ENCODE measurements at regions not wholly inside any gene's neighbourhood (a gene's known extent, or its start where the extent isn't known, plus 50 kb on each side); places are given as distances from the start of the nearest gene placed in this dataset.

GRCh38 chr2:78561876-78562275 lies 463.6 kb upstream of the REG3G start:
- TF ChIP-seq, protein P1, sequence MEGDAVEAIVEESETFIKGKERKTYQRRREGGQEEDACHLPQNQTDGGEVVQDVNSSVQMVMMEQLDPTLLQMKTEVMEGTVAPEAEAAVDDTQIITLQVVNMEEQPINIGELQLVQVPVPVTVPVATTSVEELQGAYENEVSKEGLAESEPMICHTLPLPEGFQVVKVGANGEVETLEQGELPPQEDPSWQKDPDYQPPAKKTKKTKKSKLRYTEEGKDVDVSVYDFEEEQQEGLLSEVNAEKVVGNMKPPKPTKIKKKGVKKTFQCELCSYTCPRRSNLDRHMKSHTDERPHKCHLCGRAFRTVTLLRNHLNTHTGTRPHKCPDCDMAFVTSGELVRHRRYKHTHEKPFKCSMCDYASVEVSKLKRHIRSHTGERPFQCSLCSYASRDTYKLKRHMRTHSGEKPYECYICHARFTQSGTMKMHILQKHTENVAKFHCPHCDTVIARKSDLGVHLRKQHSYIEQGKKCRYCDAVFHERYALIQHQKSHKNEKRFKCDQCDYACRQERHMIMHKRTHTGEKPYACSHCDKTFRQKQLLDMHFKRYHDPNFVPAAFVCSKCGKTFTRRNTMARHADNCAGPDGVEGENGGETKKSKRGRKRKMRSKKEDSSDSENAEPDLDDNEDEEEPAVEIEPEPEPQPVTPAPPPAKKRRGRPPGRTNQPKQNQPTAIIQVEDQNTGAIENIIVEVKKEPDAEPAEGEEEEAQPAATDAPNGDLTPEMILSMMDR (IDR thresholded peaks at IDR 0.05), result no peak
- no peak for TF ChIP-seq ZFX (IDR thresholded peaks at IDR 0.05; ENCODE audit: borderline replicate concordance)
- no peak overlapping the region for H3K27ac ChIP-seq

GRCh38 chr2:78564666-78565065 lies 460.8 kb upstream of the REG3G start:
- no peak overlapping the region for H3K27ac ChIP-seq
- TF ChIP-seq, protein P1 (IDR thresholded peaks at IDR 0.05), result no peak
- no peak for TF ChIP-seq ZFX (IDR thresholded peaks at IDR 0.05; ENCODE audit: borderline replicate concordance)

DNA sequence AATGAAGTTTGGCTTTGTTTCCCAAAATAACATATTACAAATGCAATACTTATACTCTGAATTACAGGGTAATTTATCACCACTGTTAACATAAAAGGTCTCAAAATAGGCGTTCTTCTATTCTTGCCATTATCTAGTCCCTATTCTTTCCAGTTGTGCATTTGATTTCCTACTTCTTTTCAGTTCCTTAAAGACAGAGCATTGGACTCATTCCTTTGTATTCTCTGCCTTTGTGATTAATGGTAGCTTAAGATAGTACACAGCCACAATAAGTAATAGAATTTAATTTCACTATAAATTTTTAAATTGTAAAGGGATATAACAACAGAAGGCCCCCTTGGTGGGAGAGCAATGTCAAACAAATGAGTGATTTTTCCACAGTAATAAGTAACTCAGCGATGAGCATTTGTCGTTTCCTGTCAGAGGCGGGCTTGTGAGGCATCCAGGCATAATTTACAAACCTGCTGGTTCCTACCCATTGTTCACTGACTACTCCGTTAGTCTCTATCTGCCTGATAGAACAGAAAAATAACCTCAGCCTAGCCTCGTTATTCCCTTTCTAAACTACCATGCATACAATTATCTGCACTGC lies 456.6 kb upstream of the REG3G start:
- H3K27ac ChIP-seq, result no peak overlapping the region
- TF ChIP-seq, protein P1 (IDR thresholded peaks at IDR 0.05), result no peak
- no peak for TF ChIP-seq ZFX (IDR thresholded peaks at IDR 0.05; ENCODE audit: borderline replicate concordance)

DNA sequence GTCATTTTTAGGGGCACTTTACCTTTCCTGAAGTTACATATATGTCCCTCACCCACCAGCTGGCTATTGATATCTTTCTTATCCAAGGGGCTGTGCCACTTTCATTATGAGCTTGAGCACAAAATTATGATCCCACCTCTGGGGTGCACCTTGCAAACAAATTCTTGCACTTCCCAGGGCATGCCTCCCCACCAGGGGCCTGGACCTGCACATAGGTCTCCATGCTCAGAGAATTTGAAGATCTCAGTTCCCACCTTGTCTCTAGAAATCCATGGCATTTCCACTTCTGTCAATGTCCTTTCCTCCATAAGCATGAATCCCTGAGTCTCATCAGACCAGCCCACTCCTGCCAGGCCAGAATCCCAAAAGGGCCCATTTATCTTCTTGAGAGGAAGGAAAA lies 449.1 kb upstream of the REG3G start:
- TF ChIP-seq, protein P1 (IDR thresholded peaks at IDR 0.05), result no peak
- no peak for TF ChIP-seq ZFX (IDR thresholded peaks at IDR 0.05; ENCODE audit: borderline replicate concordance)
- H3K27ac ChIP-seq, result no peak overlapping the region

DNA sequence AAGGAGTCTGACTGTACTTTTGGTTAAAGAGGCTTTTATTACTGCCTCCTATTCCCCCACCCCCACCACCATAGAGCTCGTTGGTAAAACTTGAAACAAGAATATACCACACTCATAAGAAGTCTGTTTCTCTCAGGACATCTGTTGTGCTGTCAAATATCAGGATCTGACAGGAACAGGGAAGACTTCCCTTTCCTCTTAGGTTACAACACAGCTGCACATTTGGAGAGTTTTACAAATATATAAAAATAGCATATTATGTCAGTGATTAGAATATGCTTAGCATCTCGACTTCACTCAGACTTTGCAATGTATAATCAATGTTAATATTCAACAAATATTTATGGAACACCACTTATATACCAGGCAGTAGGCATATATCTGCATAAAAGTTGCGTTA lies 439.6 kb upstream of the REG3G start:
- no peak for TF ChIP-seq ZFX (IDR thresholded peaks at IDR 0.05; ENCODE audit: borderline replicate concordance)
- TF ChIP-seq, protein P1 (IDR thresholded peaks at IDR 0.05), result no peak
- H3K27ac ChIP-seq, result no peak overlapping the region

DNA sequence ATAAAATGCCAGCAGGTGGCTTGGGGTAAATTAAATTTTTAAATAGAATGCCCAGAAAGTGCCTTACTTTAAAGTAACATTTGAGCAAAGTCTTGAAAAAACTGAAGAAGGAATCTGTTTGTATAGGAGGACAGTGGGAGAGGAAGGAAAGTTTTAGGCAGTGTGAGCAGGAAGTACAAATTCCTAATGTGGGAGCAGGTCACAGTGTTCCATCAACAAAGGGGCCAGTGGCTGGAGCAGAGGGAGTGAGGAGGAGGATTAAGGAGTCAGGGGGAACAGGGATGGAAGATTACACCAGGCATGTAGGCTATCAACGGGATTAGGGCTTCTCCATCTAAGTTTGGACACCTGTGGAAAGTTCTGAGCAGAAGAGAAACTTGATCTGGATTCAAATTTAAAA lies 439.2 kb upstream of the REG3G start:
- H3K27ac ChIP-seq, result no peak overlapping the region
- TF ChIP-seq, protein P1 (IDR thresholded peaks at IDR 0.05), result no peak
- no peak for TF ChIP-seq ZFX (IDR thresholded peaks at IDR 0.05; ENCODE audit: borderline replicate concordance)

GRCh38 chr2:78589871-78590270 lies 435.6 kb upstream of the REG3G start:
- no peak overlapping the region for H3K27ac ChIP-seq
- no peak for TF ChIP-seq ZFX (IDR thresholded peaks at IDR 0.05; ENCODE audit: borderline replicate concordance)
- TF ChIP-seq, protein P1 (IDR thresholded peaks at IDR 0.05), result no peak
